ENCODE measurements at regions not wholly inside any gene's neighbourhood (a gene's known extent, or its start where the extent isn't known, plus 50 kb on each side); places are given as distances from the start of the nearest gene placed in this dataset.

- no peak for TF ChIP-seq CTCF (IDR thresholded peaks at IDR 0.05)
- TF ChIP-seq POLR2A (IDR thresholded peaks at IDR 0.05; ENCODE audit: low read depth): no peak
- TF ChIP-seq POLR2AphosphoS5 (IDR thresholded peaks at IDR 0.05): no peak
Observed at GRCh38 chr17:70447588-70447987, 278.3 kb downstream of the KCNJ2 start.
